KBM-7 (cell line): ENCODE measurements at regions not wholly inside any gene's neighbourhood (a gene's known extent, or its start where the extent isn't known, plus 50 kb on each side); places are given as distances from the start of the nearest gene placed in this dataset.
A peak's percentile ranks its signal among the peaks of the same experiment; 100 is the strongest.
"Not testable (repeated sequence)": the region's sequence is repeated elsewhere in the genome, so short reads cannot be mapped to it uniquely, and the experiment has no call there.

ENCODE experiments used
- DNase-seq: peaks from one replicate; pipeline ENCODE4 v3.0.0-alpha.2; 2015
- in situ Hi-C: fragments of 300-500 bp; cut with MboI; formaldehyde crosslinking; loops from 2 replicates; pipeline ENCODE4 v1.14.3; 2020; ENCODE audit warnings: low sequenced_read_pairs, low pct_unique_long_range_greater_than_20kb, mixed read lengths

DNA sequence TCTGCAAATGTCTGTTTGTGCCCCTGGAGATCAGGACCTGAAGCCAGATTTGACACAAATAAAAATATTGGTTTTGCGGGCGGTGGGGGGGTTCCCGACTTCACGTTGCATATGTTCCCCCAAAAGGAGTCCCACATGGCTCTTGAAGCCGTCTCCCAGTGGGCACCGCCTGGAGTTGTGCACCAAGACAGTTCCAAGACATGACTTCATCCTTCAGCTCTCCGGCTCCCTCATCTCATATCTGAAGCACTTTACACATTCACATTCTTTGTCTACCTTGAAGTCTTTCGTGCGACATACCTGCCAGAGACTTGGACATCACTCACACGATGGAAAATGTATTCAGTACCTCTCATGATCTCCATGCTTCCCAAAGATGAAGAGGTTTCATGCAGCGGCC, 362.8 kb upstream of the FOXK1 start:
- DNase-seq: no peak
- in situ Hi-C loops: no loop called here

DNA sequence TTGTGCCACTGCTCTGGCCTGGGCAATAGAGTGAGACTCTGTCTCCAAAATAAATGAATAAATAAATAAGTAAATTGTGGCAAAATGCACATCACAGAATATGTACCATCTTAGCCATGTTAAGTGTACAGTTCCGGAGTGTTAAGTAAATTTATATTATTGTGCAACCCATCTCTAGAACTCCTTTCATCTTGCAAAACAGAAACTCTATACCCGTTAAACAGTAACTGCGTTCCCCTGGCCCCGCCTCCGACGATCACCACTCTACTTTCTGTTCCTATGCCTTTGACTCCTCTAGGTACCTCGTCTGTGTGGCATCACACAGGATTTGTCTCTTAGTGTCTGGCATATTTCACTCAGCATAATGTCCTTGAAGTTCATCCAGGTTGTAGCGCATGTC, 356.4 kb upstream of the FOXK1 start:
- no peak for DNase-seq
- in situ Hi-C loops: no loop called here

DNA sequence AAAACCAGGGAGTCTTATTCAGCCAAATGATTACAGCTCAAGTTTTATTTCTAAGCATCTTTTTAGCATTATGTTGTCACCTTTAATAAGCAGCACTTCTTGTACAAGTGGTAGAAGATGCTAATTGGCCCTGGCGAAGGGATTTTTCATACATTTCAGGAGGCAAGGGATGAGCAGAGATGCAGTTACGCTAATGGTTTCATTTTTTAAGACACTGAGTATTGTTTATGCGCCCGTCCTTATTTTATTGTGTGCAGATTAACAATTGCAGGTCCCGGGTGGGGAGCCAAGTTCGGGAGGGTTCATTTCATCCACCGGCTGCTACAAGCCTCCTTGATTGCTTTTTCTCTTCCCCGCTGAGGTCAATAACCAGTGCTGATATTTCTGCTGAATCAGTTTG, 350.4 kb upstream of the FOXK1 start:
- in situ Hi-C loops: no loop called here
- DNase-seq: no peak

DNA sequence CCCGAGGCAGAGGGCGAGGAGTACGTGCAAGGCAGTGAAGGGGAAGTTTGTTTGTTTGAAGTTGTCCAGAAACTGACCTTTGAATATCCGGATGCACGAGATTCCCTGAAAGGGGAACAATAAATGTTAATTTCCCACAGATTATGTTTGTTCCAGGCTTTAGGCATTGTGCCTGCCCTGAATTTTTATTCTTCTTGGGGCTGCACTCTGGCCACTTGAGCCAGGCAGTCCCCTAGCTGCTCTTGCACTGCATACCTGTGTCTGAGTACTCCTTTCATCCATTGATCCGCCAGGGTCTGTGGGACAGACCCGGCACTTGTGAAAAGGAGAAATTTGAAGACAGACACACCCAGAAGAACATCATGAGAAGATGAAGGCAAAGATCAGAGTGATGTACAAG, 343.5 kb upstream of the FOXK1 start:
- DNase-seq: no peak
- in situ Hi-C loops: no loop called here

DNA sequence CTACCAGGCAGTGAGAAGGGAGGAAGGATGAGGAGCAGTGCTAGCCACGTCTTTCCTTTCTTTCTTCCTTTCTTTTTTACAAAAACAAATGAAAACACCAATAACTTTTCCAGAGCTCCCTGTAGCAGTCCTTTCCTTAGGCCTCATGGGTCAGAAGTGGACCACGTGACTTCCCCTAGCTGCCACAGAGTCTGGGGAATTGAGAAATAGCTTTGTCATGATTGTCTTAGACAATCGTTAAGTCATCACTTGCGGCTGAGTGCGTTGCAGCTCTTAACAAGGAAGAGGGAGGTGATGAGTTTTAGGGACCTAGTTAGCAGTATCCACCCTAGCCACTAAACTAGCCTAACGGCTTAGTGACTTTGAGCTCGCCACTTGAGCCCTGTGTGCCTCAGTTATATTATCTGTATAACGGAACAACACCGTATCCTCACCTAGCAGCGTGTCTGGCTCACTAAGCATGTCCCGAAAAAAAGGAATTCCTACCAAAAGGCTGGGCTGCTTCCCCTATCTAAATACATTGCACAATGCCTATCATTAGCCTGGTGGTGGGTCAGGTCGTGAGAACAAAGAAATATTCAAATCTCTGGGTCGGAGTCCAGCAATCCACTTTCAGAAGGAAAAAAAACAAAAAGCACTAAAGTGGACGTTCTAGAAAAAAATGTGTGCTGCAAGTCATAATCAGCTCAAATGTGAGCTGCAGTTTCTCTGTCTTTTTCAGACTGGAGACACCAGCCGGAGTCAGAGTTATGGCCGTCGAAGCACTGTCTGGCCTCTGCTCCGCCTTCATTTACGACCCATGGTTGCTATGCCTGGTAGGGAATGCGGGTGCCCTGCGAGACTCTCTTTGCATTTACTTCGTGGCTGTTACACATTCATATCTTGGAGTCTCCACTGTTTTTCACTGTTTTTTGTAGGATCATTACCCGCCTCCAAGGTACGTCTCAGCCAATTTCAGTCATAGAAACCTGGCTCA, 338.5 kb upstream of the FOXK1 start:
- in situ Hi-C loops: no loop called here
- DNase-seq: no peak

DNA sequence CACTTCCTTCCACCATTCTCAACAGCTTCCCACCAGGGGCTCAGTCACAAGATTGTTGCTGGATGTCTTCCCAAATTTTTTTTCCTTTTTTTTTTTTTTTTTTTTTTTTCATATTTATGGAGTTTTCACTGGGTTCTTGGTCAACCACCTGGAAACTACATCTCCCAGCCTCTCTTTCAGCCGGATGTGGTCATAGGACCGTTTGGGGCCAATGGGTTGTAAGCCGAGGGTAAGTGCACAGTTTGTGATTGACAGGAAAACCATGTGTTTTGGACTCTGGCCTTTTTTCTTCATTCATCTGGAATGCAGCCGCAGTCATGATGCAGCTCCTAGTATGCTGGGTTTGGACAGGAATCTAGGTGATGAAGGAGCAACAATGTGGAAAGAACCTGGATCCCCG, 337.1 kb upstream of the FOXK1 start:
- in situ Hi-C loops: no loop called here
- DNase-seq: no peak

DNA sequence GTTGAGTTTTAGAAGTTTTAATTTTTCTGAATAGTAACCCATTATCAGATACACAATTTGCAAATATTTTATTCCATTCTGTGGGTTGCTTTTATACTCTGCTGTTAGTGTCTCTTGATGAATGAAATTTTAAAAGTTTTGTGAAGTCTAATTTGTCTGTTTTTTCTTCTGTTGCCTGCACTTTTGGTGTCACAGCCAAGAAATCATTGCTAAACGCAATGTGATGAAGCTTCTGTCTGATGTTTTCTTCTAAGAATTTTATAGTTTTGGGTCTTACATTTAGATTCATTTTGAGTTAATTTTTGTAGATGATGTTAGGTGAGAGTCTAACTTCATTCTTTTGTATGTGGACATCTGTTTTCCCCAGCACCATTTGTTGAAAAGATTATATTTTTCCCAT, 330.0 kb upstream of the FOXK1 start:
- in situ Hi-C loops: no loop called here

DNA sequence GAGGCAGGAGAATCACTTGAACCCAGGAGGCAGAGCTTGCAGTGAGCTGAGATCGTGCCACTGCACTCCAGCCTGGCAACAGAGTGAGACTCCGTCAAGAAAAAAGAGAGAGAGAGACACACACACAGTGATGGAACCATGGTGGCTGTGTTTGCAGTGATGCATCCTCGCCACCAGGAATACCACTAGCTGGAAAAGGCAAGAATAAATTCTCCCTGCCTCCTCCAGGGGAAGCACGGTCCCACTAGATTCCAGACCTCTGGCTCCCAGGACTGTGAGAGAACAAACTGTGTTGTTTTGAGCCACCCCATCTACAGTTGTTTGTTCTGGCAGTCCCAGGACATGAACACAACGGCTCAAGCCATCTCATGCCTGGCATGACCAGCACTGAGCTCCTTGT, 320.3 kb upstream of the FOXK1 start:
- no peak for DNase-seq
- in situ Hi-C loops: no loop called here

More for the DNA sequence above, 330.0 kb upstream of the FOXK1 start:
- DNase-seq: no peak

DNA sequence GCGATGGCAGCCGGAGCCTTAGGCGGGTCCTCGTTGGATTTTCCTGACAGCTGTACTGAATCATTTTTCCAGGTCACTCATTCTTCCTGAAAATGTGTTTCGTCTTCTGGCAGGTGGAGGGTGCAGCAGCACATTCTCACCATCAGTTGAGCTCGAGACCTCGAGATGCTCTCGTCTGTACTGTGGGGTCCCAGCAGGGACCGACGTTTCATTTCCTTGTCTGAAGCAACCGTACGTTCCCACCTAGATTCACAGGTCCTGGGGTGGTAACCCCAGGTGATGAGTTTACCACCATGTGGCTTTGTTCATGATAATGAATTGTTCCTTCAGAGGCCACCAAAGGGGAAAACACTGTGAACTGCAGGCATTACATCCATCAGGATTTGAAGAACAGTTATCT, 298.5 kb upstream of the FOXK1 start:
- DNase-seq: no peak
- in situ Hi-C loops: no loop called here

DNA sequence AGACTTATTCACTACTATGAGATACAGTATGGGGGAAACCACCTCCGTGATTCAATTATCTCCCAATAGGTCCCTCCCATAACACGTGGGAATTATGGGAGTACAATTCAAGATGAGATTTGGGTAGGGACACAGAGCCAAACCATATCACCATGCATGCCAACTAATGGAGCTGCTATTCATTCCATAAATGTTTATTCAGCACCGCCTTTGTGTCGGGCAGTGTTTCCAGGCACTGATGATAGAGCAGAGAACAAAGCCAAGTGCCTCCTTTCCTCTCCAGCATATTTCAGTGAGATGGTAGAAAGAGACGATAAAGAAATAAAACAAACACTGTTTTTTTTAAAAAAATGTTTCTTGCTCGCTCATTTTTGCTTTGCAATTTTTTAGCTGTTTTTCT, 295.9 kb upstream of the FOXK1 start:
- in situ Hi-C loops: no loop called here
- no peak for DNase-seq

DNA sequence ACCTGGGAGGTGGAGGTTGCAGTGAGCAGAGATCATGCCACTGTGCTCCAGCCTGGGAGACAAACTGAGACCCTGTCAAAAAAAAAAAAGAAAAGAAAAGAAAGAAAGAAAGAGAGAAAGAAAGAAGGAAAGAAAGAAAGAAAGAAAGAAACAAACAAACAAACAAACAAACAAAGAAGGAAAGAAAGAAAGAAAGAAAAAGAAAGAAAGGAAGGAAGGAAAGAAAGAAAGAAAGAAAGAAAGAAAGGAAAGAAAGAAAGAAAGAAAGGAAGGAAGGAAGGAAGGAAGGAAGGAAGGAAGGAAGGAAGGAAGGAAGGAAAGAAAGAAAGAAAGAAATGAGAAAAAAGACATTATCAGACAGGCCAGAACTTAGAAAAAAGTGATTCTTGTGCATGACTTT, 291.0 kb upstream of the FOXK1 start:
- DNase-seq, in situ Hi-C loops: not testable (repeated sequence)

DNA sequence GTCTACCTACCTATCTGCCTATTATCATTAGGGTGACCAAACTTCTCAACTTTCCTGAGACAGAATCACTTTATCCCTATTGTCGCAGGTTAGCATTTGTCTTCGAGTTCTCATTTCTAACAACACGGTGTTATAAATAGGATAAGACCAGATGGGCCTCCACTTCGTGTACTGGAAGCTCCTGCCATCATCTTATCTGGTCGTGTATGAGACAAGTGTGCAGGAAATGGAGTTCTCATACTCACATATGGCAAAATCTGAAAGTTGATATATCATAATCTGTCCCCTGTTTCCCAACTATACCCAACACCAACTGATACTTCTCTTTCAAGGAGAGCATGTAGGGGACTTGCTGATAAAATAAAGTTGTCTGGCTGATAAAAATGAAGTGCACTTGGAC, 287.4 kb upstream of the FOXK1 start:
- no peak for DNase-seq
- in situ Hi-C loops: no loop called here

DNA sequence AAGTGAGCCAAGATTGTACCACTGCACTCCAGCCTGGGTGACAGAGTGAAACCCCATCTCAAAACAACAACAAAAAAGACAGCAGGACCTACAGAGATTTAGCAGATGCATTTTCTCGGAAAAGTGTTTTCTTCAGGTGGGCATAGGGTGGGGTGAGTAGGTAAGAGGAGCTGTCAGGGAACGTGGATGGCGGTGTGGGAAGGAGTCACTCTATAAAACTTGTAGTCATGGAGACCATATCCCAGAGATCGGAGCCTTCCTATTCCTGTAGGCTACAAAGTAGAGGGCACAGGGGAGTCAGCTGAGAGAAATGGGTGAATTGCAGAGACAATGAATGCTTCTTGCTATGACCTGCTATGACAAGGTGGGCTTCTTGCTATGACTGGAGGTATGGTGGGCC, 283.0 kb upstream of the FOXK1 start:
- no peak for DNase-seq
- in situ Hi-C loops: no loop called here

DNA sequence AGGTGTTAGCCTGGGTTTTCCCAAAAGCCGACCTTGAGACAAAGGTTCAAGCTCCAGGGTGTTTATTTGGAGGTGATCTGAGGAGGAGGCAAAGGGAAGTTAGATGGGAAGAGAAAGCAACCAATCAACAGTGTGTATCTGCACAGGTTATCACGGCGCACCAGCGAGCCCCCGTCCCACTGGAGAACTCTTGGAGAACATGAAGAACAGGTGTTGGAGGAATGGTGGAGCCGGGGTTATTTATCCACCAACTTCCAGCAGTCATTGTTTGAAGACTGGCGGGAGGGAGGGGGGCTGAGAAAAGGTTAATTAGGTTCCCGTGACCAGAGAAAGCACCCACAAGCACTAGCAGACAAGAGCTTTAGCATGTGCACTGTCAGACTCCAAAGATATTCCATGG, 282.5 kb upstream of the FOXK1 start:
- in situ Hi-C loops: no loop called here
- DNase-seq: no peak

DNA sequence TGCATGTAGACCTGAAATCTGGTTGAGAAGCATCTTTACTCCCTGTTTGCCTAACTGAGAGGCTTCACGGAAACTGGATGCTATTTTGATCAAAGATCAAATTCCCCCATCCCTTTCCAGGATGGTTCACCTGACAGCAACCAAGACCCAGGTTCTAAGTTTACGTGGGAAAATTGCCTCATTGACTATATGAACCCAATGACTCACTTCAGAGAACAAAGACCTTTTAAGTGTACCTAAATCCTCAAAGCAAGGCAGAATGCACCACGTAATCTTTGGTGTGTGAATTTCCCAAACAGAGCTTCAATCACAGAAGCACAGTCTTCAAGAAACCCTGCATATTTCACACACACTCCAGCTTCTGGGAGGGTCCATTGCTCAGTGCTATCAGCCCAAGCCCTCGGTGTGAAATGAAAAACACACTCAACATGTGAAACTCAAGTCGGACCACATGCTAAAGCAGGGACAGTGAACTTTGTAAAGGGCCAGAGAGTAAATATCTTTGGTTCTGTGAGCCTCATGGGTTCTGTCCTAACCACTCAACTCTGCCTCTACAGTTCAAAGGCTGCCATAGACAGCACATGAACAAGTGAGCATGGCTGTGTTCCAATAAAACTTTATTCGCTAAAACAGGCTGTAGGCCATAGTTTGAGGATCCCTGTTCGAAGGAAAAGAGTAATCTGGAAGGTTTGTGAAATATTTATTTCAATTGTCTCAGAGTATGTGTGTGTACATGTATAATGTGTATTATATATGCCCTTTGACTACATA, 275.6 kb upstream of the FOXK1 start:
- peak; percentile 17 for DNase-seq
- in situ Hi-C loops: no loop called here

DNA sequence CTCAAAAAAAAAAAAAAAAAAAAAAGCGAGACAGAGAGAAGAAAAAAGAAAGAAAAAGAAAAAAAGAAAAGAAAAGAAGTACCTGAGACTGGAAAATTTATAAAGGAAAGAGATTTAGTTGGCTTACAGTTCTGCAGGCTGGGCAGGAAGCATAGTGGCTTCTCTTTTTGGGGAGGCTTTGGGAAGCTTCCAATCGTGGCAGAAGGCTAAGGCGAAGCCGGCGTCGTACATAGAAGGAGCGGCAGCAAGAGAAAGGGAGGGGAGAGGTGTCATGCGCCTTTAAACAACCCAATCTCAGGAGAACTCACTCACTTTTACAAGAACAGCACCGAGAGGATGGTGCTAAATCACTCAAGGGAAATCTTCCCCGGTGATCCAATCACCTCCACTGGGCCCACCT, 272.1 kb upstream of the FOXK1 start:
- no peak for DNase-seq
- in situ Hi-C loops: no loop called here

DNA sequence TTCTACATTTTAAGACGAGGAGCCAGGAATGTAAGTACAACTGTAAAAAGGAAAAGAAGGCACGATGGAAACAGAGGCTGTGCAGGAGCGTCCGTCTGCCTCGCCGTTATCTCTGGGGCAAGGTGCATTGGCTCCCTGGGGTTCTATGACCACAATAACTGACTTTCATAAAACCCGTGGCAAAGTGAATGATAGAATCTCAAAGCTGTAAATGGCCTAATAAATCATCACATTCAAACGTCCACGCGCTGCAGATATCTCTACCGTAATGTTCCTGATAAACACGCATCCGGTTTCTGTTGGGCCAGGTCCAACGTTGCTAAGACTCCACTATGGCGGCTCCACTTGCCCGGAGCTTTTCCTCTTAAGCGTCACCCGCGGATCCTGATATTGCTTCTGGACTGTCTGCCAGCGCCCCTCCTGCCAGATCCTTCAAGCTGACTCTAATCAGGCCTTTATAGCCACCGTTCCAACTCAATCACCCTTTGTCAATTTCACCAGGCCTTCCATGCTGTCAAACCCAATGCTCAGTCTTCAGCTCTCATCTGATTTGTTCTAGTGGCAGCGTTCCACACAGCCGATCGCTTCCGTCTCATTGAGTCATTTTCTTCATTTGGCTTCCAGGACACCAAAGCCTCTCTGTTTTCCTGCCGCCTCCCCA, 265.6 kb upstream of the FOXK1 start:
- in situ Hi-C loops: no loop called here
- peak; percentile 15 for DNase-seq

DNA sequence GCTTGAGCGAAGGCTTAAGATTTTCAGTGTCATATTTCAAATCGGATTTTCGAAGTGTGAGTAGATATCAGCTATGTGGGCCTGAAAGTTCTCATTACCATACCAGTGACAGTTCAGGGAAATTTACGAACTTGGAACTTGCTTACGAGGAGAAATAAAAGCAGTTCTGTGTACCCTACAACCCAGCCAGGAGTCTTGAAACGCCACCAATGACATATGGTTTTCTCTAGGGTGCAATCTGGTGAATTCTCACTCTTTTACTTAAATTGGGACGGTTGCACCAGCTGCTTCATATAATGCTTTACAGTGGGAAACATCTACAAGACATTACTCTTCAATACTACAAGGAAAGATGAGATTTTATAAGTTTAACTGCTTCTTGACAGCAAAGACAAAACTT, 253.6 kb upstream of the FOXK1 start:
- DNase-seq: no peak
- in situ Hi-C loops: no loop called here

DNA sequence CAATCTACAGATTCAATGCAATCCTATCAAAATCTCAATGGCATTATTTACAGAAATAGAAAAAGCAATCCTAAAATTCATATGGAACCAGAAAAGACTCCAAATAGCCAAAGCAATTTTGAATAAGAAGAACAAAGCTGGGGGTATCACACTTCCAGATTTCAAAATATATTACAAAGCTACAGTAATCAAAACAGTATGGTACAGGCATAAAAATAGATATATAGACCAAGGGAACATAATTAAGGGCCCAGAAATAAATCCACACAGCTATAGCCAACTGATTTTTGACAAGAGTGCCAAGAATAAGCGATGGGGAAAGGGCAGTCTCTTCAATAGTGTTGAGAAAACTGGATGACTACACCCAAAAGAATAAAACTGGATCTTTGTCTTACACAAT, 251.9 kb upstream of the FOXK1 start:
- no peak for DNase-seq
- in situ Hi-C loops: no loop called here

DNA sequence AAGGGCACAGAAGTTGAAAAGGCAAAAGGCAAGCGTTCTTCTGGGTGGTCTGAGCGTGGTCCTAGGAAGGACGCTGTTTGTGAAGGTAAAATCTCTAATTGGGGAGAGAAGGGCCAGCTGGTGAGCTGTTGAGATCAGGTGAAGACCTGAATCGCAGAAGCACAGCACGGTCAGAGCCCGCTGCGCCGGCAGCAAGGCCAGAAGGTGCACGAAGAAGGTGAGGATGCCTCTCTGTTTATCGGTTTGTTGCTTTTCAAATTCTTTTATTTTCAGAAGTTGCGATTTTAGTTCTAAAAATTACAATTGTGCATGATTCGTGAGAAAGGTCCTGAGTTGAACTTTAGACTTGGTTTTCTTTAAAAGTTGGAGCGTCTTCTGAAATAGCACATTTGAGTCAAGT, 247.8 kb upstream of the FOXK1 start:
- in situ Hi-C loops: no loop called here
- DNase-seq: no peak
